GM19035 (cell line): ENCODE measurements at regions not wholly inside any gene's neighbourhood (a gene's known extent, or its start where the extent isn't known, plus 50 kb on each side); places are given as distances from the start of the nearest gene placed in this dataset.
"Not testable (repeated sequence)": the region's sequence is repeated elsewhere in the genome, so short reads cannot be mapped to it uniquely, and the experiment has no call there.

Experiments used
- ATAC-seq: cut with Tn5 transposase; IDR thresholded peaks from one replicate; pipeline ENCODE4 v1.9.1; 2021; ENCODE audit not compliant: unreplicated experiment

GRCh38 chr12:114858388-114859146 is 174.6 kb upstream of the TBX3 start:
- no peak for ATAC-seq

GRCh38 chr12:114855678-114856077 is 171.7 kb upstream of the TBX3 start:
- no peak for ATAC-seq

- no peak for ATAC-seq
These were observed 169.1 kb upstream of the TBX3 start for GRCh38 chr12:114852976-114853529.

GRCh38 chr12:114851981-114852380 is 168.0 kb upstream of the TBX3 start:
- ATAC-seq = no peak

- ATAC-seq = no peak
These were observed 166.8 kb upstream of the TBX3 start for GRCh38 chr12:114850661-114851275.

- ATAC-seq = no peak
These were observed 164.7 kb upstream of the TBX3 start for GRCh38 chr12:114848666-114849065.

GRCh38 chr12:114847441-114848035 is 163.6 kb upstream of the TBX3 start:
- ATAC-seq = no peak

GRCh38 chr12:114846771-114847170 is 162.8 kb upstream of the TBX3 start:
- ATAC-seq = no peak

GRCh38 chr12:114841557-114842251 is 157.7 kb upstream of the TBX3 start:
- ATAC-seq = no peak

GRCh38 chr12:114838480-114838879 is 154.5 kb upstream of the TBX3 start:
- ATAC-seq = no peak

- no peak for ATAC-seq
These were observed 152.6 kb upstream of the TBX3 start for GRCh38 chr12:114836609-114837008.

GRCh38 chr12:114835031-114835430 is 151.1 kb upstream of the TBX3 start:
- ATAC-seq = no peak

GRCh38 chr12:114834621-114835020 is 150.6 kb upstream of the TBX3 start:
- ATAC-seq = no peak

GRCh38 chr12:114829833-114830232 is 145.9 kb upstream of the TBX3 start:
- ATAC-seq = no peak

GRCh38 chr12:114829244-114829643 is 145.3 kb upstream of the TBX3 start:
- not testable (repeated sequence) for ATAC-seq

GRCh38 chr12:114827461-114827860 is 143.5 kb upstream of the TBX3 start:
- no peak for ATAC-seq

- no peak for ATAC-seq
These were observed 142.3 kb upstream of the TBX3 start for GRCh38 chr12:114826244-114826643.

- no peak for ATAC-seq
These were observed 139.7 kb upstream of the TBX3 start for GRCh38 chr12:114823724-114824123.

GRCh38 chr12:114821570-114821969 is 137.6 kb upstream of the TBX3 start:
- no peak for ATAC-seq

- no peak for ATAC-seq
These were observed 136.8 kb upstream of the TBX3 start for GRCh38 chr12:114820796-114821195.
